ENCODE measurements at regions not wholly inside any gene's neighbourhood (a gene's known extent, or its start where the extent isn't known, plus 50 kb on each side); places are given as distances from the start of the nearest gene placed in this dataset.

DNA sequence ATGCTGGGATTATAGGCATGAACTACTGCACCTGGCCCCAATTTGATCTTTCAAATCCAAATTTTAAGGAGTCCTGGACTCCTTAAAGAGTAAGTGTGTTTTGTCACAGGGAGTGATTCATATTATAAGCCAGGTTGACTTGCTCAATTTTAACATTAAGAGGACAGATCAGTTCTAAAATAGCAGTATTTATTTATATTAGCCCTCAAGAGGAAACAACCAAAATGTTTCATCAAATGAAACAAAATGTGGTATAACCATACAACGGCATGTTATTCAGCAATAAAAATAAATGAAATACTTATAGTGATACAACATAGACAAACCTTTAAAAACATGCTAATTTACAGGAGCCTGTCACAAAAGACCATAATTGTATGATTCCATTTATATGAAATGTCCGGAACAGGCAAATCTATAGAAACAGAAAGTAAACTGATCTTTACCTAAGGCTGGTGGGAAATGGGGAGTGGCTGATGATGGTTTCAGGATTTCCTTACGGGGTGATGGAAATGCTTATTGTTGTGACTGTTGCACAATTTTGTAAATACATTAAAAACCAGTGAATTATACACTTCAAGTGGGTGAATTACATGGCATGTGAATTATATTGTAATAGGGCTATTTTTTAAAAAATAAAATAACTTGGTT lies 637.4 kb downstream of the MMUT start:
- Histone ChIP-seq H3T11ph (ENCODE audit: low read length) (no peak overlapping the region), H2AK5ac (ENCODE audit: insufficient read length, low read length) (no peak overlapping the region), H2AFZ (ENCODE audit: low read length) (no peak overlapping the region), H3K9me3 (ENCODE audit: control insufficient read depth, low read depth, low read length) (no peaks in the 10 kb centered on the region), H3K4ac (ENCODE audit: low read depth, low read length) (no peak overlapping the region), H3K4me2 (ENCODE audit: insufficient read depth, insufficient read length, low read length) (no peak overlapping the region), H2BK120ac (ENCODE audit: low read depth, low read length, poor library complexity, severe bottlenecking) (no peak overlapping the region), H2BK15ac (ENCODE audit: low read depth, low read length) (no peak overlapping the region), H3K79me2 (ENCODE audit: insufficient read depth, low read length) (no peaks in the 10 kb centered on the region), H3K14ac (ENCODE audit: insufficient read depth, low read length) (no peak overlapping the region), H4K91ac (ENCODE audit: insufficient read length, low read depth, low read length) (no peak overlapping the region), H2BK5ac (ENCODE audit: insufficient read length, low read length) (no peak overlapping the region), H3K27ac (ENCODE audit: insufficient read length, low read depth, low read length) (no peak overlapping the region), H3K23ac (ENCODE audit: insufficient read length, low read depth, low read length) (no peak overlapping the region), H3K56ac (ENCODE audit: insufficient read length, low read depth, low read length) (no peak overlapping the region), H2BK20ac (ENCODE audit: low read depth, low read length, poor library complexity, severe bottlenecking) (no peak overlapping the region), H3K23me2 (ENCODE audit: insufficient read length, low read depth, low read length, poor library complexity, severe bottlenecking) (no peaks in the 10 kb centered on the region), H4K8ac (replicated peaks; ENCODE audit: insufficient read length, low read depth, low read length) (no peak overlapping the region), H3K79me1 (ENCODE audit: insufficient read depth, low read depth, low read length, poor library complexity, severe bottlenecking) (no peaks in the 10 kb centered on the region), H2BK12ac (ENCODE audit: insufficient read length, low read depth, low read length) (no peak overlapping the region), H3K9ac (ENCODE audit: extremely low read depth, insufficient read length, low read length) (no peak overlapping the region), H3K27me3 (ENCODE audit: insufficient read depth, low read length) (no peaks in the 10 kb centered on the region), H3K18ac (ENCODE audit: insufficient read length, low read depth, low read length) (no peak overlapping the region), H3K4me1 (ENCODE audit: insufficient read depth, low read length) (no peaks in the 10 kb centered on the region), H4K5ac (ENCODE audit: insufficient read length, low read depth, low read length) (no peak overlapping the region), H4K20me1 (ENCODE audit: control insufficient read depth, insufficient read depth, insufficient read length) (no peaks in the 10 kb centered on the region)
- Mint-ChIP-seq H3K27ac (no peak overlapping the region), H3K4me3 (no peak overlapping the region), H3K9me3 (peaks cover 0 to 5% of the 10 kb centered on the region in 2 experiments; a peak in 1 of 5 replicates), H3K4me1 (peaks cover 4 to 6% of the 10 kb centered on the region in 2 experiments; a peak in 3 of 4 replicates), H3K36me3 (ENCODE audit: insufficient read depth in 1 of 3, low read depth in 3 of 3) (peaks cover 2 to 10% (median 3%) of the 10 kb centered on the region in 3 experiments; a peak in 3 of 7 replicates), H3K27me3 (ENCODE audit: low read depth) (no peaks in the 10 kb centered on the region)
- WGBS (ENCODE audit: extremely low coverage, insufficient read length, low lambda C conversion rate) = no CpG with 5 or more reads among the region's 3 CpGs
- TF ChIP-seq, protein P1, sequence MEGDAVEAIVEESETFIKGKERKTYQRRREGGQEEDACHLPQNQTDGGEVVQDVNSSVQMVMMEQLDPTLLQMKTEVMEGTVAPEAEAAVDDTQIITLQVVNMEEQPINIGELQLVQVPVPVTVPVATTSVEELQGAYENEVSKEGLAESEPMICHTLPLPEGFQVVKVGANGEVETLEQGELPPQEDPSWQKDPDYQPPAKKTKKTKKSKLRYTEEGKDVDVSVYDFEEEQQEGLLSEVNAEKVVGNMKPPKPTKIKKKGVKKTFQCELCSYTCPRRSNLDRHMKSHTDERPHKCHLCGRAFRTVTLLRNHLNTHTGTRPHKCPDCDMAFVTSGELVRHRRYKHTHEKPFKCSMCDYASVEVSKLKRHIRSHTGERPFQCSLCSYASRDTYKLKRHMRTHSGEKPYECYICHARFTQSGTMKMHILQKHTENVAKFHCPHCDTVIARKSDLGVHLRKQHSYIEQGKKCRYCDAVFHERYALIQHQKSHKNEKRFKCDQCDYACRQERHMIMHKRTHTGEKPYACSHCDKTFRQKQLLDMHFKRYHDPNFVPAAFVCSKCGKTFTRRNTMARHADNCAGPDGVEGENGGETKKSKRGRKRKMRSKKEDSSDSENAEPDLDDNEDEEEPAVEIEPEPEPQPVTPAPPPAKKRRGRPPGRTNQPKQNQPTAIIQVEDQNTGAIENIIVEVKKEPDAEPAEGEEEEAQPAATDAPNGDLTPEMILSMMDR (conservative IDR thresholded peaks at IDR 0.05) = no peak
- no peak for DNase-seq

Data from H9 (cell line).